SK-N-SH (cell line): ENCODE measurements at regions not wholly inside any gene's neighbourhood (a gene's known extent, or its start where the extent isn't known, plus 50 kb on each side); places are given as distances from the start of the nearest gene placed in this dataset.

Experiments used
- CTCF ChIA-PET: fragments of 300-600, 350-600 bp; formaldehyde crosslinking; extraction: SDS; loops from one replicate; lab custom pipeline; 2021; lab: Yijun Ruan, JAX
- POLR2A ChIA-PET: fragments of 350-600 bp; sonication (Branson Sonifier 250); formaldehyde crosslinking; extraction: SDS; loops from one replicate; lab custom pipeline; 2020; ENCODE audit warnings: antibody characterized with exemption, inconsistent platforms; lab: Yijun Ruan, JAX
- DNase-seq: peaks from one replicate; pipeline ENCODE4 v3.0.0; 2012
- H2AFZ ChIP-seq: fragments of 200-600 bp; sonication (generic); 2 replicates; pipeline ENCODE4 v1.8.1; 2016; ENCODE audit warnings: antibody characterized with exemption, mild to moderate bottlenecking, low read depth
- H3F3A ChIP-seq: fragments of 200-600 bp; sonication (generic); replicated peaks from 2 replicates; pipeline ENCODE3; 2016; ENCODE audit warnings: antibody characterized with exemption, mild to moderate bottlenecking; ENCODE audit not compliant: insufficient read depth
- H3K27ac ChIP-seq, 2 experiments: fragments of 200-500 bp in 1 of 2; fragments of 200-600 bp in 1 of 2; sonication (Bioruptor generic) in 1 of 2; sonication (generic), shearing (Covaris generic) in 1 of 2; 2 replicates each; pipeline versions ENCODE4 v1.5.1 to v1.6.1; 2014 to 2016; ENCODE audit warnings: low read depth in 2 of 2, inconsistent platforms in 1 of 2, low read length in 1 of 2, mild to moderate bottlenecking in 1 of 2, mixed read lengths in 1 of 2
- H3K27me3 ChIP-seq: fragments of 200-600 bp; sonication (generic), shearing (Covaris generic); 2 replicates; pipeline ENCODE4 v1.6.1; 2016; ENCODE audit warnings: mixed run types; ENCODE audit not compliant: insufficient read depth
- H3K36me3 ChIP-seq, 2 experiments: fragments of 200-500 bp in 1 of 2; fragments of 200-600 bp in 1 of 2; sonication (Bioruptor generic) in 1 of 2; sonication (generic) in 1 of 2; replicated peaks in 1 of 2; 2 replicates each; pipeline versions ENCODE3 to v1.5.1; 2014 to 2016; ENCODE audit warnings: low read length in 1 of 2, mild to moderate bottlenecking in 1 of 2; ENCODE audit not compliant: insufficient read depth in 2 of 2, control insufficient read depth in 1 of 2
- H3K4me1 ChIP-seq, 2 experiments: fragments of 200-500 bp in 1 of 2; fragments of 200-600 bp in 1 of 2; sonication (Bioruptor generic) in 1 of 2; sonication (generic), shearing (Covaris generic) in 1 of 2; 2 replicates each; pipeline versions ENCODE4 v1.5.1 to v1.6.1; 2014 to 2016; ENCODE audit warnings: low read depth in 1 of 2, low read length in 1 of 2, mixed run types in 1 of 2; ENCODE audit not compliant: insufficient read depth in 2 of 2, control insufficient read depth in 1 of 2
- H3K4me2 ChIP-seq: fragments of 200-600 bp; sonication (generic), shearing (Covaris generic); 2 replicates; pipeline ENCODE4 v1.6.1; 2017; ENCODE audit warnings: mixed run types
- H3K4me3 ChIP-seq, 2 experiments: fragments of 200-500 bp in 1 of 2; fragments of 200-600 bp in 1 of 2; sonication (Bioruptor generic) in 1 of 2; sonication (generic), shearing (Covaris generic) in 1 of 2; 2 replicates each; pipeline versions ENCODE4 v1.5.1 to v1.8.1; 2014 to 2016; ENCODE audit warnings: low read depth in 2 of 2, inconsistent platforms in 1 of 2, low read length in 1 of 2, mild to moderate bottlenecking in 1 of 2, mixed read lengths in 1 of 2, moderate library complexity in 1 of 2
- H3K79me2 ChIP-seq: fragments of 200-600 bp; sonication (generic); 2 replicates; pipeline ENCODE4 v1.8.1; 2017; ENCODE audit warnings: mild to moderate bottlenecking; ENCODE audit not compliant: insufficient read depth
- H3K9ac ChIP-seq: fragments of 200-600 bp; sonication (generic); 2 replicates; pipeline ENCODE4 v1.6.1; 2017; ENCODE audit warnings: mixed run types
- H3K9me2 ChIP-seq: fragments of 200-600 bp; sonication (generic); 2 replicates; pipeline ENCODE4 v1.6.1; 2017; ENCODE audit warnings: mixed run types
- H3K9me3 ChIP-seq: fragments of 200-600 bp; sonication (generic); 2 replicates; pipeline ENCODE4 v1.6.1; 2017; ENCODE audit warnings: mixed run types, mild to moderate bottlenecking, moderate library complexity
- H4K20me1 ChIP-seq: fragments of 200-600 bp; sonication (generic); 2 replicates; pipeline ENCODE4 v1.6.1; 2017; ENCODE audit warnings: mild to moderate bottlenecking, mixed run types; ENCODE audit not compliant: insufficient read depth
- ELF1 ChIP-seq: IDR thresholded peaks from 2 replicates; pipeline ENCODE4 v1.4.0; 2012
- EP300 ChIP-seq, 2 experiments: IDR thresholded peaks; 2 replicates each; pipeline versions ENCODE4 v1.4.0 to v1.6.1; 2012; ENCODE audit warnings: borderline replicate concordance in 1 of 2, low read depth in 1 of 2, low read length in 1 of 2
- EZH2phosphoT487 ChIP-seq: fragments of 200-600 bp; sonication (generic); IDR thresholded peaks from 2 replicates; pipeline ENCODE4 v1.6.1; 2017; ENCODE audit warnings: low read depth, mixed run types, mild to moderate bottlenecking, antibody characterized with exemption, moderate library complexity, borderline replicate concordance
- FOSL2 ChIP-seq: IDR thresholded peaks from 2 replicates; pipeline ENCODE4 v1.4.0; 2012; ENCODE audit warnings: low read depth, mild to moderate bottlenecking, moderate library complexity, borderline replicate concordance
- FOXJ3 ChIP-seq: sonication (generic); formaldehyde crosslinking; IDR thresholded peaks from 2 replicates; pipeline ENCODE4 v1.5.1; 2020; ENCODE audit warnings: mild to moderate bottlenecking, missing genetic modification reagents
- FOXM1 ChIP-seq: IDR thresholded peaks from 2 replicates; pipeline ENCODE4 v1.4.0; 2012; ENCODE audit warnings: low read depth, mild to moderate bottlenecking
- MEF2A ChIP-seq: IDR thresholded peaks from 2 replicates; pipeline ENCODE4 v1.4.0; 2012; ENCODE audit warnings: low read depth, borderline replicate concordance
- MXI1 ChIP-seq: IDR thresholded peaks from 2 replicates; pipeline ENCODE4 v1.6.1; 2012; ENCODE audit warnings: mild to moderate bottlenecking, low read depth, low read length, improper control_type of control experiment
- NFIC ChIP-seq: IDR thresholded peaks from 2 replicates; pipeline ENCODE4 v1.4.0; 2012; ENCODE audit warnings: borderline replicate concordance
- NRF1 ChIP-seq: IDR thresholded peaks from 2 replicates; pipeline ENCODE4 v1.6.1; 2012; ENCODE audit warnings: low read depth, mild to moderate bottlenecking, low read length
- POLR2AphosphoS5 ChIP-seq: IDR thresholded peaks from 2 replicates; pipeline ENCODE4 v1.6.1; 2012; ENCODE audit warnings: low read depth, low read length
- RAD21 ChIP-seq: IDR thresholded peaks from 2 replicates; pipeline ENCODE4 v1.6.1; 2012; ENCODE audit warnings: mild to moderate bottlenecking, low read length
- RCOR1 ChIP-seq: fragments of 150-350 bp; IDR thresholded peaks from 2 replicates; pipeline ENCODE4 v1.6.1; 2017; ENCODE audit warnings: antibody characterized with exemption, low read length
- RFX5 ChIP-seq: IDR thresholded peaks from 2 replicates; pipeline ENCODE4 v1.6.1; 2012; ENCODE audit warnings: mild to moderate bottlenecking, improper control_type of control experiment, low read length
- RXRA ChIP-seq: IDR thresholded peaks from 2 replicates; pipeline ENCODE4 v1.4.0; 2012; ENCODE audit warnings: low read depth, mild to moderate bottlenecking, borderline replicate concordance
- SIN3A ChIP-seq: IDR thresholded peaks from 2 replicates; pipeline ENCODE4 v1.6.1; 2012; ENCODE audit warnings: low read depth, mild to moderate bottlenecking, low read length, moderate library complexity, borderline replicate concordance
- TAF1 ChIP-seq: IDR thresholded peaks from 2 replicates; pipeline ENCODE4 v1.6.1; 2012; ENCODE audit warnings: low read depth, mild to moderate bottlenecking, low read length, moderate library complexity, borderline replicate concordance
- TCF12 ChIP-seq: IDR thresholded peaks from 2 replicates; pipeline ENCODE4 v1.4.0; 2012
- TEAD4 ChIP-seq: IDR thresholded peaks from 2 replicates; pipeline ENCODE4 v1.4.0; 2012; ENCODE audit warnings: mild to moderate bottlenecking, borderline replicate concordance; ENCODE audit not compliant: insufficient read depth
- YY1 ChIP-seq: IDR thresholded peaks from 2 replicates; pipeline ENCODE4 v1.4.0; 2012; ENCODE audit warnings: low read depth, mild to moderate bottlenecking
- whole genome bisulfite sequencing: methylation state at CpG from one replicate; pipeline ENCODE4 v1.1.6; 2017; ENCODE audit warnings: low lambda C conversion rate; 5-methylcytosine and 5-hydroxymethylcytosine counted together
- TF ChIP-seq, protein P1 (sequence below): fragments of 200-600 bp; sonication (generic); IDR thresholded peaks from 2 replicates; pipeline ENCODE4 v1.6.1; 2017; ENCODE audit warnings: antibody characterized with exemption, mild to moderate bottlenecking, moderate library complexity
- TF ChIP-seq, protein P2 (sequence below): IDR thresholded peaks from 2 replicates; pipeline ENCODE4 v1.4.0; 2012; ENCODE audit warnings: low read depth, borderline replicate concordance
- TF ChIP-seq, protein P3 (sequence below): IDR thresholded peaks from 2 replicates; pipeline ENCODE4; 2012
- TF ChIP-seq, protein P4 (sequence below): fragments of 150-350 bp; IDR thresholded peaks from 2 replicates; pipeline ENCODE4 v1.6.1; 2017; ENCODE audit warnings: antibody characterized with exemption, low read length, low read depth, borderline replicate concordance

DNA sequence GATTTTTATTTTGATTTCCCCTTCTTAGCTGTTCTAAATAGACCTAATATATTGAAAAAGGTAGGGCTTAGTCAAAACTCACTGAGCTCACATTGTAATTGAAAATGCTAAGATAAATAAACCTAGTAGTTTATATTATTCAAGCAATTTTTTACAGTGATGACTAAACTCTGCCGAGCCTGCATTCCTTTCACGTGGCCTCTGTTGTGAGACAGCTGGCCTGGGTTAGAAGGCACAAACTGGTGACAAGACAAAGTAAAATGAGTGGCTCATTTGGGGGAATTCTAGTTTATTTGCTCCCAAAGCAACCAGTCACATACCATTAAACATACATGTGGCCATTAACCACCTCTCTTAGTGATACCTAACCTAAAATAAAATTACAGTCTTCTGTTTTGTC lies 169.4 kb upstream of the TEX13C start:
- no peak for DNase-seq
- H3K4me2 ChIP-seq = no peak overlapping the region
- no peaks in the 10 kb centered on the region for H3K9me3 ChIP-seq
- POLR2A ChIA-PET = no interaction called here
- 20% methylated on average over 2 of the region's 2 CpGs for WGBS
- H3K4me3 ChIP-seq = no peak overlapping the region
- H3K9ac ChIP-seq = no peak overlapping the region
- H3K9me2 ChIP-seq = no peaks in the 10 kb centered on the region
- TF ChIP-seq MEF2A = no peak
- TF ChIP-seq SIN3A = no peak
- TF ChIP-seq, protein P1, sequence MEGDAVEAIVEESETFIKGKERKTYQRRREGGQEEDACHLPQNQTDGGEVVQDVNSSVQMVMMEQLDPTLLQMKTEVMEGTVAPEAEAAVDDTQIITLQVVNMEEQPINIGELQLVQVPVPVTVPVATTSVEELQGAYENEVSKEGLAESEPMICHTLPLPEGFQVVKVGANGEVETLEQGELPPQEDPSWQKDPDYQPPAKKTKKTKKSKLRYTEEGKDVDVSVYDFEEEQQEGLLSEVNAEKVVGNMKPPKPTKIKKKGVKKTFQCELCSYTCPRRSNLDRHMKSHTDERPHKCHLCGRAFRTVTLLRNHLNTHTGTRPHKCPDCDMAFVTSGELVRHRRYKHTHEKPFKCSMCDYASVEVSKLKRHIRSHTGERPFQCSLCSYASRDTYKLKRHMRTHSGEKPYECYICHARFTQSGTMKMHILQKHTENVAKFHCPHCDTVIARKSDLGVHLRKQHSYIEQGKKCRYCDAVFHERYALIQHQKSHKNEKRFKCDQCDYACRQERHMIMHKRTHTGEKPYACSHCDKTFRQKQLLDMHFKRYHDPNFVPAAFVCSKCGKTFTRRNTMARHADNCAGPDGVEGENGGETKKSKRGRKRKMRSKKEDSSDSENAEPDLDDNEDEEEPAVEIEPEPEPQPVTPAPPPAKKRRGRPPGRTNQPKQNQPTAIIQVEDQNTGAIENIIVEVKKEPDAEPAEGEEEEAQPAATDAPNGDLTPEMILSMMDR = no peak
- no peak for TF ChIP-seq RXRA
- no peak for TF ChIP-seq ELF1
- TF ChIP-seq TAF1 = no peak
- no peak for TF ChIP-seq RFX5
- TF ChIP-seq TCF12 = no peak
- TF ChIP-seq, protein P2, sequence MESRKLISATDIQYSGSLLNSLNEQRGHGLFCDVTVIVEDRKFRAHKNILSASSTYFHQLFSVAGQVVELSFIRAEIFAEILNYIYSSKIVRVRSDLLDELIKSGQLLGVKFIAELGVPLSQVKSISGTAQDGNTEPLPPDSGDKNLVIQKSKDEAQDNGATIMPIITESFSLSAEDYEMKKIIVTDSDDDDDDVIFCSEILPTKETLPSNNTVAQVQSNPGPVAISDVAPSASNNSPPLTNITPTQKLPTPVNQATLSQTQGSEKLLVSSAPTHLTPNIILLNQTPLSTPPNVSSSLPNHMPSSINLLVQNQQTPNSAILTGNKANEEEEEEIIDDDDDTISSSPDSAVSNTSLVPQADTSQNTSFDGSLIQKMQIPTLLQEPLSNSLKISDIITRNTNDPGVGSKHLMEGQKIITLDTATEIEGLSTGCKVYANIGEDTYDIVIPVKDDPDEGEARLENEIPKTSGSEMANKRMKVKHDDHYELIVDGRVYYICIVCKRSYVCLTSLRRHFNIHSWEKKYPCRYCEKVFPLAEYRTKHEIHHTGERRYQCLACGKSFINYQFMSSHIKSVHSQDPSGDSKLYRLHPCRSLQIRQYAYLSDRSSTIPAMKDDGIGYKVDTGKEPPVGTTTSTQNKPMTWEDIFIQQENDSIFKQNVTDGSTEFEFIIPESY = no peak
- TF ChIP-seq NRF1 = no peak
- no peak for TF ChIP-seq FOXM1
- TF ChIP-seq FOXJ3 (CRISPR knock-in tag) = no peak
- no peaks in the 10 kb centered on the region for H3K79me2 ChIP-seq
- H3K36me3 ChIP-seq = no peaks in the 10 kb centered on the region
- no peaks in the 10 kb centered on the region for H3K27me3 ChIP-seq
- no peak overlapping the region for H3K27ac ChIP-seq
- H4K20me1 ChIP-seq = no peaks in the 10 kb centered on the region
- H2AFZ ChIP-seq = no peak overlapping the region
- CTCF ChIA-PET = interaction anchor here (1.1 kb wide), 1 partner anchor 19 kb away, joined by 4 read pairs; no protein-coding TSS in a partner anchor
- H3F3A ChIP-seq = no peaks in the 10 kb centered on the region
- no peaks in the 10 kb centered on the region for H3K4me1 ChIP-seq

DNA sequence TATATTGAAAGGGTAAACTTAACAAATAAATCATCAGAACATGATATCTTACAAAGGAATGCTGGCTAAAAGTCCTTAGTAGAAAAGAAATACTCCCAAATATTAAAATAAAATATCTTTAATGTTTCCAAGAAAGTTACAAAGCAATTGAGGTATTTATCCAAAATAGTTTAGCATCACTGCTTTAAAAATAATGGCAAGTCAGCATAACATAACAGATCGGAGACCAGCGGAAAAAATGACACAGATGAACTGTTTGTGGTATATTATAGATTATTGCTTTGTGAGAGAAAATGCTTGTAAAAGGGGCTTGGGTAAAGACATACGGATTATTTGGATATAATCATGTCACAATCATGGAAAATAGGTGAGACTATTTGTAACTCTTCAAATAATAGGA lies 168.5 kb upstream of the TEX13C start:
- no peak overlapping the region for H3K9ac ChIP-seq
- H2AFZ ChIP-seq = no peak overlapping the region
- no peaks in the 10 kb centered on the region for H3K9me3 ChIP-seq
- DNase-seq = no peak
- CTCF ChIA-PET = no interaction called here
- H3K9me2 ChIP-seq = no peaks in the 10 kb centered on the region
- 24% methylated on average over 3 of the region's 3 CpGs for WGBS
- POLR2A ChIA-PET = no interaction called here
- H3K27me3 ChIP-seq = no peaks in the 10 kb centered on the region
- no peaks in the 10 kb centered on the region for H3F3A ChIP-seq
- no peaks in the 10 kb centered on the region for H3K4me1 ChIP-seq
- no peaks in the 10 kb centered on the region for H4K20me1 ChIP-seq
- H3K4me2 ChIP-seq = no peak overlapping the region
- H3K79me2 ChIP-seq = no peaks in the 10 kb centered on the region
- no peak overlapping the region for H3K4me3 ChIP-seq
- H3K27ac ChIP-seq = no peak overlapping the region
- H3K36me3 ChIP-seq = no peaks in the 10 kb centered on the region
- TF ChIP-seq MXI1 (no peak), EZH2phosphoT487 (no peak), RCOR1 (no peak), NFIC (no peak), POLR2AphosphoS5 (no peak), FOSL2 (no peak), RXRA (no peak), TEAD4 (no peak), RAD21 (no peak), EP300 (IDR thresholded peaks at IDR 0.05; ENCODE audit: borderline replicate concordance in 1 of 2, low read depth in 1 of 2, low read length in 1 of 2) (no peak), FOXM1 (no peak), YY1 (no peak), TCF12 (no peak)
- TF ChIP-seq, protein P3, sequence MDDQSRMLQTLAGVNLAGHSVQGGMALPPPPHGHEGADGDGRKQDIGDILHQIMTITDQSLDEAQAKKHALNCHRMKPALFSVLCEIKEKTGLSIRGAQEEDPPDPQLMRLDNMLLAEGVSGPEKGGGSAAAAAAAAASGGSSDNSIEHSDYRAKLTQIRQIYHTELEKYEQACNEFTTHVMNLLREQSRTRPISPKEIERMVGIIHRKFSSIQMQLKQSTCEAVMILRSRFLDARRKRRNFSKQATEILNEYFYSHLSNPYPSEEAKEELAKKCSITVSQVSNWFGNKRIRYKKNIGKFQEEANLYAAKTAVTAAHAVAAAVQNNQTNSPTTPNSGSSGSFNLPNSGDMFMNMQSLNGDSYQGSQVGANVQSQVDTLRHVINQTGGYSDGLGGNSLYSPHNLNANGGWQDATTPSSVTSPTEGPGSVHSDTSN = no peak
- TF ChIP-seq, protein P4, sequence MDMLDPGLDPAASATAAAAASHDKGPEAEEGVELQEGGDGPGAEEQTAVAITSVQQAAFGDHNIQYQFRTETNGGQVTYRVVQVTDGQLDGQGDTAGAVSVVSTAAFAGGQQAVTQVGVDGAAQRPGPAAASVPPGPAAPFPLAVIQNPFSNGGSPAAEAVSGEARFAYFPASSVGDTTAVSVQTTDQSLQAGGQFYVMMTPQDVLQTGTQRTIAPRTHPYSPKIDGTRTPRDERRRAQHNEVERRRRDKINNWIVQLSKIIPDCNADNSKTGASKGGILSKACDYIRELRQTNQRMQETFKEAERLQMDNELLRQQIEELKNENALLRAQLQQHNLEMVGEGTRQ = no peak
